Activated B cell treated with CpG ODN at 0.5 μM for 24 hours (primary cell): ENCODE measurements at regions not wholly inside any gene's neighbourhood (a gene's known extent, or its start where the extent isn't known, plus 50 kb on each side); places are given as distances from the start of the nearest gene placed in this dataset.

Experiments used
- ATAC-seq: fragments of 200-7000 bp; cut with Tn5 transposase; one replicate; pipeline ENCODE4 v1.10.0; 2021; ENCODE audit warnings: low read depth, mild to moderate bottlenecking, moderate library complexity
- CTCF ChIA-PET: fragments of 350-600 bp; sonication (Branson Sonifier 250); formaldehyde crosslinking; loops from one replicate; lab custom pipeline; 2021; ENCODE audit warnings: antibody characterized with exemption; lab: Charles Lee
- POLR2A ChIA-PET: fragments of 350-600 bp; sonication (Branson Sonifier 250); formaldehyde crosslinking; loops from one replicate; lab custom pipeline; 2021; ENCODE audit warnings: antibody characterized with exemption; lab: Charles Lee
- DNase-seq: peaks from one replicate; pipeline ENCODE4 v3.0.0; 2022
- H3K27ac Mint-ChIP-seq: one replicate; pipeline ENCODE4 v1.8.0; 2020; ENCODE audit warnings: mixed read lengths
- H3K27me3 Mint-ChIP-seq: one replicate; pipeline ENCODE4 v1.8.0; 2021; ENCODE audit warnings: mixed read lengths
- H3K36me3 Mint-ChIP-seq: one replicate; pipeline ENCODE4 v1.8.0; 2021; ENCODE audit warnings: low read depth, mixed read lengths
- H3K4me1 Mint-ChIP-seq: one replicate; pipeline ENCODE4 v1.8.0; 2021; ENCODE audit warnings: mixed read lengths
- H3K4me3 Mint-ChIP-seq: one replicate; pipeline ENCODE4 v1.8.0; 2020; ENCODE audit warnings: mild to moderate bottlenecking, mixed read lengths
- H3K9me3 Mint-ChIP-seq: one replicate; pipeline ENCODE4 v1.8.0; 2020; ENCODE audit warnings: mixed read lengths
- intact Hi-C: fragments of 100-400 bp; cut with micrococcal nuclease; formaldehyde crosslinking; loops from one replicate; pipeline ENCODE4 v1.15.1; 2024
- TF ChIP-seq, protein P1 (sequence below): fragments of 200-600 bp; IDR thresholded peaks from one replicate; pipeline ENCODE4 v1.8.0; 2022; ENCODE audit warnings: antibody characterized with exemption, mild to moderate bottlenecking

DNA sequence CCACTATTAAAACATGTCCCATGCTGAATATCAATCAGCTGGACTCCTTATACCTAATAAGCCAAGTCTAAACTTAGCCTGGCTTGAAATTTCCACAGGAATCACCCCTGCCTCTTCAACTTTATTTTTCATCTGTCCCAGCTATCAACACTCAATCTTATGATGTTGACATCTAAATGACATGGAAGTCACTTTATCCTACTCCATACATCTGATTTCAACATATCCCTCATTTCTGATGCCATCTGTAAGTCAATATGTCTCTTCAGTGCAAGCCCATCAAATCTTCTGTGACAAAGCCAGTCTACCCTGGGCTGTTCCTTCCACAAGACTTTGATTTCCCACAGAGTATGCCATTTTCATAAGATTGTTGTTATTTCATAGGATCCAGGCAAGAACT, 143.6 kb upstream of the SEMA6D start:
- Mint-ChIP-seq H3K27me3 (no peaks in the 10 kb centered on the region), H3K36me3 (no peaks in the 10 kb centered on the region), H3K27ac (no peak overlapping the region), H3K4me1 (no peaks in the 10 kb centered on the region), H3K4me3 (no peak overlapping the region), H3K9me3 (no peaks in the 10 kb centered on the region)
- no peak for ATAC-seq
- ChIA-PET CTCF (no interaction called here), POLR2A (no interaction called here)
- DNase-seq, result no peak
- TF ChIP-seq, protein P1, sequence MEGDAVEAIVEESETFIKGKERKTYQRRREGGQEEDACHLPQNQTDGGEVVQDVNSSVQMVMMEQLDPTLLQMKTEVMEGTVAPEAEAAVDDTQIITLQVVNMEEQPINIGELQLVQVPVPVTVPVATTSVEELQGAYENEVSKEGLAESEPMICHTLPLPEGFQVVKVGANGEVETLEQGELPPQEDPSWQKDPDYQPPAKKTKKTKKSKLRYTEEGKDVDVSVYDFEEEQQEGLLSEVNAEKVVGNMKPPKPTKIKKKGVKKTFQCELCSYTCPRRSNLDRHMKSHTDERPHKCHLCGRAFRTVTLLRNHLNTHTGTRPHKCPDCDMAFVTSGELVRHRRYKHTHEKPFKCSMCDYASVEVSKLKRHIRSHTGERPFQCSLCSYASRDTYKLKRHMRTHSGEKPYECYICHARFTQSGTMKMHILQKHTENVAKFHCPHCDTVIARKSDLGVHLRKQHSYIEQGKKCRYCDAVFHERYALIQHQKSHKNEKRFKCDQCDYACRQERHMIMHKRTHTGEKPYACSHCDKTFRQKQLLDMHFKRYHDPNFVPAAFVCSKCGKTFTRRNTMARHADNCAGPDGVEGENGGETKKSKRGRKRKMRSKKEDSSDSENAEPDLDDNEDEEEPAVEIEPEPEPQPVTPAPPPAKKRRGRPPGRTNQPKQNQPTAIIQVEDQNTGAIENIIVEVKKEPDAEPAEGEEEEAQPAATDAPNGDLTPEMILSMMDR, result no peak
- intact Hi-C loops, result no loop called here

GRCh38 chr15:47577000-47577399, 140.3 kb upstream of the SEMA6D start:
- POLR2A ChIA-PET, result no interaction called here
- Mint-ChIP-seq H3K9me3 (no peaks in the 10 kb centered on the region), H3K4me3 (no peak overlapping the region), H3K27ac (no peak overlapping the region), H3K36me3 (no peaks in the 10 kb centered on the region), H3K27me3 (no peaks in the 10 kb centered on the region), H3K4me1 (no peaks in the 10 kb centered on the region)
- intact Hi-C loops, result no loop called here
- DNase-seq, result no peak
- ATAC-seq, result no peak
- CTCF ChIA-PET, result no interaction called here
- TF ChIP-seq, protein P1, result no peak

DNA sequence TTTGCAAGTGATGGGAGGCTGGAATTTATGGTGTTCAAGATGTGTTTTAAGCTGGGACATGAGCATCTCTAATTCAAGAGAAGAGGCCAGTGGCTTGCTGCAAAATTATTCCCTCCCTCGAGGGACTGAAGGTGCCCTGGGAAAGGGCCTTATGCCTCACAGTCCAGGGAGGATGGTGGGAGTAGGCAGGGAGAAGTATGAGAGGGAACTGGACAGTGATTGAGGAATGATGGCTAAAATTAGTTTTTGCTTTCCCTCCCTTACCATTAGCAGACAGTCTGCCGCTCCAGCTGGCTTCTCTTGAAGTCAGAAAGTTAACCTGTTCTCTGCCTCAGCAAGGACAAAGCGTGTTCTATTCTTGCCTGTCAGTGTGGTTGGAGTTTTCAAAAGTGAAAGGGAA, 139.8 kb upstream of the SEMA6D start:
- TF ChIP-seq, protein P1, result no peak
- Mint-ChIP-seq H3K9me3 (no peaks in the 10 kb centered on the region), H3K4me3 (no peak overlapping the region), H3K4me1 (no peaks in the 10 kb centered on the region), H3K36me3 (no peaks in the 10 kb centered on the region), H3K27ac (no peak overlapping the region), H3K27me3 (no peaks in the 10 kb centered on the region)
- DNase-seq, result no peak
- no peak for ATAC-seq
- ChIA-PET POLR2A (no interaction called here), CTCF (no interaction called here)
- intact Hi-C loops, result no loop called here

- ChIA-PET CTCF (no interaction called here), POLR2A (no interaction called here)
- TF ChIP-seq, protein P1, result no peak
- Mint-ChIP-seq H3K27ac (no peak overlapping the region), H3K27me3 (no peaks in the 10 kb centered on the region), H3K9me3 (no peaks in the 10 kb centered on the region), H3K4me3 (no peak overlapping the region), H3K4me1 (no peaks in the 10 kb centered on the region), H3K36me3 (no peaks in the 10 kb centered on the region)
- ATAC-seq (no peak), DNase-seq (no peak)
- intact Hi-C loops, result no loop called here
These were observed 135.1 kb upstream of the SEMA6D start for GRCh38 chr15:47582233-47582632.

- ChIA-PET POLR2A (no interaction called here), CTCF (no interaction called here)
- Mint-ChIP-seq H3K4me1 (no peaks in the 10 kb centered on the region), H3K27me3 (no peaks in the 10 kb centered on the region), H3K9me3 (no peaks in the 10 kb centered on the region), H3K36me3 (no peaks in the 10 kb centered on the region), H3K27ac (no peak overlapping the region), H3K4me3 (no peak overlapping the region)
- ATAC-seq, result no peak
- TF ChIP-seq, protein P1, result no peak
- intact Hi-C loops, result no loop called here
- no peak for DNase-seq
These were observed 133.0 kb upstream of the SEMA6D start for GRCh38 chr15:47584316-47584715.
